HG03378 (cell line): ENCODE measurements at regions not wholly inside any gene's neighbourhood (a gene's known extent, or its start where the extent isn't known, plus 50 kb on each side); places are given as distances from the start of the nearest gene placed in this dataset.
"Not testable (repeated sequence)": the region's sequence is repeated elsewhere in the genome, so short reads cannot be mapped to it uniquely, and the experiment has no call there.

Experiments
- ATAC-seq: cut with Tn5 transposase; IDR thresholded peaks from one replicate; pipeline ENCODE4 v1.9.1; 2021; ENCODE audit warnings: mild to moderate bottlenecking, moderate library complexity; ENCODE audit not compliant: unreplicated experiment

GRCh38 chr15:38117781-38118180 is 134.9 kb upstream of the SPRED1 start:
- ATAC-seq, result no peak

GRCh38 chr15:38119865-38120264 is 132.8 kb upstream of the SPRED1 start:
- not testable (repeated sequence) for ATAC-seq

- ATAC-seq, result no peak
Observed at GRCh38 chr15:38127306-38127771, 125.3 kb upstream of the SPRED1 start.

GRCh38 chr15:38128341-38128781 is 124.3 kb upstream of the SPRED1 start:
- no peak for ATAC-seq

- no peak for ATAC-seq
Observed at GRCh38 chr15:38128921-38129320, 123.7 kb upstream of the SPRED1 start.

- ATAC-seq, result peak; percentile 67
Observed at GRCh38 chr15:38129531-38130204, 123.0 kb upstream of the SPRED1 start.

GRCh38 chr15:38130205-38130567 is 122.5 kb upstream of the SPRED1 start:
- ATAC-seq, result peak; percentile 40

- peak; percentile 67 for ATAC-seq
Observed at GRCh38 chr15:38130740-38131498, 121.7 kb upstream of the SPRED1 start.

GRCh38 chr15:38134252-38134651 is 118.4 kb upstream of the SPRED1 start:
- no peak for ATAC-seq

GRCh38 chr15:38142195-38142594 is 110.4 kb upstream of the SPRED1 start:
- ATAC-seq, result not testable (repeated sequence)

GRCh38 chr15:38144921-38145320 is 107.7 kb upstream of the SPRED1 start:
- ATAC-seq, result no peak

GRCh38 chr15:38145651-38146111 is 107.0 kb upstream of the SPRED1 start:
- no peak for ATAC-seq

- no peak for ATAC-seq
Observed at GRCh38 chr15:38147246-38147645, 105.4 kb upstream of the SPRED1 start.

GRCh38 chr15:38148471-38148870 is 104.2 kb upstream of the SPRED1 start:
- ATAC-seq, result no peak

- ATAC-seq, result no peak
Observed at GRCh38 chr15:38149315-38149714, 103.3 kb upstream of the SPRED1 start.

- no peak for ATAC-seq
Observed at GRCh38 chr15:38150148-38150547, 102.5 kb upstream of the SPRED1 start.

GRCh38 chr15:38150794-38151193 is 101.8 kb upstream of the SPRED1 start:
- ATAC-seq, result no peak

GRCh38 chr15:38153781-38154180 is 98.9 kb upstream of the SPRED1 start:
- no peak for ATAC-seq

GRCh38 chr15:38154255-38154654 is 98.4 kb upstream of the SPRED1 start:
- ATAC-seq, result no peak

GRCh38 chr15:38154837-38155236 is 97.8 kb upstream of the SPRED1 start:
- no peak for ATAC-seq

- no peak for ATAC-seq
Observed at GRCh38 chr15:38163658-38164057, 89.0 kb upstream of the SPRED1 start.

GRCh38 chr15:38164061-38164460 is 88.6 kb upstream of the SPRED1 start:
- no peak for ATAC-seq
